ENCODE measurements at regions not wholly inside any gene's neighbourhood (a gene's known extent, or its start where the extent isn't known, plus 50 kb on each side); places are given as distances from the start of the nearest gene placed in this dataset.

- DNase-seq (ENCODE audit: low spot score): no peak
Observed at GRCh38 chr5:162485666-162486292, 418.2 kb downstream of the GABRG2 start.

GRCh38 chr5:162487528-162488525, 420.3 kb downstream of the GABRG2 start:
- DNase-seq (ENCODE audit: low spot score): no peak

- DNase-seq (ENCODE audit: low spot score): no peak
Observed at GRCh38 chr5:162496100-162496808, 428.7 kb downstream of the GABRG2 start.

GRCh38 chr5:162497455-162497854, 429.9 kb downstream of the GABRG2 start:
- no peak for DNase-seq (ENCODE audit: low spot score)

- no peak for DNase-seq (ENCODE audit: low spot score)
Observed at GRCh38 chr5:162502780-162503179, 435.2 kb downstream of the GABRG2 start.

GRCh38 chr5:162503796-162504195, 436.2 kb downstream of the GABRG2 start:
- no peak for DNase-seq (ENCODE audit: low spot score)

GRCh38 chr5:162512935-162513565, 445.5 kb downstream of the GABRG2 start:
- DNase-seq (ENCODE audit: low spot score): no peak

- no peak for DNase-seq (ENCODE audit: low spot score)
Observed at GRCh38 chr5:162514116-162514515, 446.5 kb downstream of the GABRG2 start.

GRCh38 chr5:162520878-162521277, 453.3 kb downstream of the GABRG2 start:
- no peak for DNase-seq (ENCODE audit: low spot score)

- no peak for DNase-seq (ENCODE audit: low spot score)
Observed at GRCh38 chr5:162529209-162529608, 461.6 kb downstream of the GABRG2 start.

GRCh38 chr5:162529886-162530285, 462.3 kb downstream of the GABRG2 start:
- DNase-seq (ENCODE audit: low spot score): no peak

- no peak for DNase-seq (ENCODE audit: low spot score)
Observed at GRCh38 chr5:162543437-162543836, 475.9 kb downstream of the GABRG2 start.

- no peak for DNase-seq (ENCODE audit: low spot score)
Observed at GRCh38 chr5:162544905-162545304, 477.3 kb downstream of the GABRG2 start.

GRCh38 chr5:162550236-162550635, 482.7 kb downstream of the GABRG2 start:
- DNase-seq (ENCODE audit: low spot score): no peak

- DNase-seq (ENCODE audit: low spot score): no peak
Observed at GRCh38 chr5:162558120-162558519, 490.5 kb downstream of the GABRG2 start.

- DNase-seq (ENCODE audit: low spot score): no peak
Observed at GRCh38 chr5:162567644-162568043, 500.1 kb downstream of the GABRG2 start.

GRCh38 chr5:162573758-162574157, 506.2 kb downstream of the GABRG2 start:
- no peak for DNase-seq (ENCODE audit: low spot score)

- DNase-seq (ENCODE audit: low spot score): no peak
Observed at GRCh38 chr5:162591724-162592123, 524.2 kb downstream of the GABRG2 start.

- DNase-seq (ENCODE audit: low spot score): no peak
Observed at GRCh38 chr5:162593881-162594280, 526.3 kb downstream of the GABRG2 start.

- DNase-seq (ENCODE audit: low spot score): no peak
Observed at GRCh38 chr5:162603443-162604070, 536.0 kb downstream of the GABRG2 start.

- DNase-seq (ENCODE audit: low spot score): no peak
Observed at GRCh38 chr5:162607879-162608278, 540.3 kb downstream of the GABRG2 start.

Data from Ammon's horn (tissue), 1 donor.